ENCODE measurements at regions not wholly inside any gene's neighbourhood (a gene's known extent, or its start where the extent isn't known, plus 50 kb on each side); places are given as distances from the start of the nearest gene placed in this dataset.

DNA sequence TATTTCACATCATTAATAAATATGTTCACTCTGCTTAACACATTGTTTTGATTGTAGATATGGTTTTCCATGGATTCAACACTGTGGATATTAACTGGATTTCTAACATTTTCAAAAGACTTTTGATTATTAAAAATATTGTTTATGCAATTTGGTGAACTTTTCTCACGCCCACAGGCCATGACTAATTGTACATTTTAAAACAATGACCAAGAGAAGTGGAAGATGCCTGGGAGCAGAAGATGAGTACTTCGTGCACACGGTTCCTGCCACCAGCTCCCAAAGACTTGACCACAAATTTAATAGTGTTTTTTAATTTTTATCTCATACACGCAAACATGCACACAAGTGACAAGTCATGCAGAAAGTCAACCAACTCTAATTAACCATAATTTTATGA, 451.0 kb upstream of the ADARB2 start:
- no peak overlapping the region for H3K27ac ChIP-seq
- no peaks in the 10 kb centered on the region for H3K27me3 ChIP-seq
- no peaks in the 10 kb centered on the region for H3K9me3 ChIP-seq
- intact Hi-C loops (cut with DNase I) = no loop called here
- WGBS, 3 donors = 71 to 87% (median 78%) methylated on average over 4 of the region's 4 CpGs
- H3K36me3 ChIP-seq = no peaks in the 10 kb centered on the region
- TF ChIP-seq EP300 (IDR thresholded peaks at IDR 0.05) (no peak), POLR2A (IDR thresholded peaks at IDR 0.05) (no peak)
- TF ChIP-seq, protein P1, sequence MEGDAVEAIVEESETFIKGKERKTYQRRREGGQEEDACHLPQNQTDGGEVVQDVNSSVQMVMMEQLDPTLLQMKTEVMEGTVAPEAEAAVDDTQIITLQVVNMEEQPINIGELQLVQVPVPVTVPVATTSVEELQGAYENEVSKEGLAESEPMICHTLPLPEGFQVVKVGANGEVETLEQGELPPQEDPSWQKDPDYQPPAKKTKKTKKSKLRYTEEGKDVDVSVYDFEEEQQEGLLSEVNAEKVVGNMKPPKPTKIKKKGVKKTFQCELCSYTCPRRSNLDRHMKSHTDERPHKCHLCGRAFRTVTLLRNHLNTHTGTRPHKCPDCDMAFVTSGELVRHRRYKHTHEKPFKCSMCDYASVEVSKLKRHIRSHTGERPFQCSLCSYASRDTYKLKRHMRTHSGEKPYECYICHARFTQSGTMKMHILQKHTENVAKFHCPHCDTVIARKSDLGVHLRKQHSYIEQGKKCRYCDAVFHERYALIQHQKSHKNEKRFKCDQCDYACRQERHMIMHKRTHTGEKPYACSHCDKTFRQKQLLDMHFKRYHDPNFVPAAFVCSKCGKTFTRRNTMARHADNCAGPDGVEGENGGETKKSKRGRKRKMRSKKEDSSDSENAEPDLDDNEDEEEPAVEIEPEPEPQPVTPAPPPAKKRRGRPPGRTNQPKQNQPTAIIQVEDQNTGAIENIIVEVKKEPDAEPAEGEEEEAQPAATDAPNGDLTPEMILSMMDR (IDR thresholded peaks at IDR 0.05) = no peak
- H3K4me3 ChIP-seq = no peak overlapping the region
- no peaks in the 10 kb centered on the region for H3K4me1 ChIP-seq (ENCODE audit: insufficient read depth)
- DNase-seq = no peak

DNA sequence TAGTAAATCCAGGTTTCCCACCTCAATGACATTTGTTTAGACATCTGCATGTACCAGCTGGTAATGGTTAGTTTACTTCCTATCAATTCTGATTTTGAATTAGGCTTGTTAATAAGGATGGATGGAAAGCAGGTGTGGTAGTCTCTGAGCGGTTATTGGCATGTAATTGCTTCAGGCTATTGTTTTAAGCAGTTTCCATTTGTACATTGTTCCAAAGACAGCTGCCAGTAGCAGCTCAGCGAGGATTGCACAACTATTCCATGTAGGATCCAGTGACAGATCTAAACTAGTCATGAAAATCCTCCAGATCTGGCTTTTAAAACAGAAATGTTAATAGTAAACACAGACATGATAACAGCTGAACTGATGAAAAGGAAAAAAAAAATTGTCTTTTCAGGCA, 436.0 kb upstream of the ADARB2 start:
- no peaks in the 10 kb centered on the region for H3K36me3 ChIP-seq
- no peak for DNase-seq
- H3K9me3 ChIP-seq = no peaks in the 10 kb centered on the region
- H3K4me1 ChIP-seq (ENCODE audit: insufficient read depth) = no peaks in the 10 kb centered on the region
- intact Hi-C loops (cut with DNase I) = no loop called here
- TF ChIP-seq POLR2A (IDR thresholded peaks at IDR 0.05) (no peak), EP300 (IDR thresholded peaks at IDR 0.05) (no peak)
- TF ChIP-seq, protein P1 (IDR thresholded peaks at IDR 0.05) = no peak
- H3K27me3 ChIP-seq = no peaks in the 10 kb centered on the region
- H3K27ac ChIP-seq = no peak overlapping the region
- 67 to 82% (median 78%) methylated on average over 2 of the region's 2 CpGs for WGBS, 3 donors
- no peak overlapping the region for H3K4me3 ChIP-seq

DNA sequence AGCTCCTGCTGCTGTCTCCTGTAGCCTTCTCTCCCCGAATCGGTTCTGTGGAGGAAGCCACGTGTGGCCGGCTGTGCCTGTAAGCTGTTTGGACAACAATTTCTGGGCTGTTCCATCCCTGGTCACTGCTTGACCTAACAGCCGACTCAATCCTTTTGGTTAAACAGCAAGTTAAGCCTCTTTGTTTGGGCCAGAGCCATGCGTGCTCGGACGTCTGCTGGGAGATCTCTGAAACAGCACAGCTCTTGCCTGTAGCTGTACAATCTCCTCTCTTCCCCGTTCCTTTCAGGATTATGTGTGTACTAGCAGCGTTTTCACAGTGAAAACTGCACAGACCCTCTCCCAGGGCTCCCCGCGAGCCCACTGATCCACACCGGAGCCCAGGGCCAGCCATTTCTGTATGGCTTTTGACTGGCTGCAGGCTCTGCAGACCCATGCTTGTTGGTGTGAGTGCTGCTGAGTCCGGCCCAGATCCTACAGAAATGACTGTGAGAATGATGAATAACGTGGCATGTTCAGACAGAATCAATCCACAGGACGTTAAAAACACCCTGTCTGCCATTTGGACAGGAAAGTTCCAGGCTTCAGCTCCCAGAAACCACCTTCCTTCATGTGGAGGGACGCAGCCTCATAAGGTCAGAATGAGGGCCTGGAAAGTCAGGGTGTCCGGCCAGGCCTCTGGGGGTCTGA, 428.6 kb upstream of the ADARB2 start:
- 68 to 77% (median 71%) methylated on average over 18 of the region's 18 CpGs for WGBS, 3 donors
- H3K4me3 ChIP-seq = no peak overlapping the region
- DNase-seq = no peak
- no peaks in the 10 kb centered on the region for H3K4me1 ChIP-seq (ENCODE audit: insufficient read depth)
- no peak for TF ChIP-seq POLR2A (IDR thresholded peaks at IDR 0.05)
- TF ChIP-seq EP300 (IDR thresholded peaks at IDR 0.05) = no peak
- TF ChIP-seq, protein P1 (IDR thresholded peaks at IDR 0.05) = no peak
- intact Hi-C loops (cut with DNase I) = no loop called here
- H3K36me3 ChIP-seq = no peaks in the 10 kb centered on the region
- H3K27ac ChIP-seq = no peak overlapping the region
- no peaks in the 10 kb centered on the region for H3K27me3 ChIP-seq
- no peaks in the 10 kb centered on the region for H3K9me3 ChIP-seq

DNA sequence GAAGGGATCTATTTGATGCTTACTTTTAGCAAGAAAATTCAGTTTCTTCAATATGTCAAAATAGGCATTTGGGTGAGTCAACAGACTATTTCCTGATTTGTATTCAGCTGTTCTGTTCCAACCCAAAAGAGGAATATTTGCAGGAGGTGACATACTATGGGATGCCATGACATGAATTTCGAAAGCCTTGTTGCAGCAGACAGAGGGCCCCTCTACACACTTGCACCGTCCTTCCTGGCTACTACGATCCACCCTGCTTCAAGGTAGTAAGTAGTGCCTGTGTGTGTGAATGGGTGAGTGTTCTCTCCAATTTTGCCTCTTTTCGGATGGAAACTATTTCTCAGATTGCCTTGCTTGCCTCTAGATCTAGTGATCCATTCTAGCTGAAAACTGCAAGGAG, 413.0 kb upstream of the ADARB2 start:
- WGBS, 3 donors = 69 to 83% (median 71%) methylated on average over 4 of the region's 4 CpGs
- TF ChIP-seq EP300 (IDR thresholded peaks at IDR 0.05) (no peak), POLR2A (IDR thresholded peaks at IDR 0.05) (no peak)
- TF ChIP-seq, protein P1 (IDR thresholded peaks at IDR 0.05) = no peak
- intact Hi-C loops (cut with DNase I) = no loop called here
- no peak for DNase-seq
- Histone ChIP-seq H3K36me3 (no peaks in the 10 kb centered on the region), H3K27me3 (no peaks in the 10 kb centered on the region), H3K4me1 (ENCODE audit: insufficient read depth) (no peaks in the 10 kb centered on the region), H3K9me3 (no peaks in the 10 kb centered on the region), H3K27ac (no peak overlapping the region), H3K4me3 (no peak overlapping the region)
